WTC11 (cell line): ENCODE measurements at regions not wholly inside any gene's neighbourhood (a gene's known extent, or its start where the extent isn't known, plus 50 kb on each side); places are given as distances from the start of the nearest gene placed in this dataset.

ENCODE experiments used
- ATAC-seq: fragments of 200-7000 bp; cut with Tn5 transposase; 2 replicates; pipeline ENCODE4 v1.10.0; 2021; ENCODE audit warnings: mild to moderate bottlenecking, moderate library complexity
- CTCF ChIA-PET: fragments of 300-600 bp; sonication (Branson Sonifier 250); formaldehyde crosslinking; loops from one replicate; lab custom pipeline; 2021; ENCODE audit warnings: antibody characterized with exemption; lab: Charles Lee
- POLR2A ChIA-PET: fragments of 350-600 bp; sonication (Branson Sonifier 250); formaldehyde crosslinking; loops from one replicate; lab custom pipeline; 2021; ENCODE audit warnings: antibody characterized with exemption; lab: Charles Lee
- DNase-seq: peaks from one replicate; pipeline ENCODE4 v3.0.0; 2021; ENCODE audit warnings: low spot score
- H3K27ac Mint-ChIP-seq: 2 replicates; pipeline ENCODE4 v1.8.0; 2021; ENCODE audit warnings: mixed read lengths
- H3K27me3 Mint-ChIP-seq: 2 replicates; pipeline ENCODE4 v1.8.0; 2021; ENCODE audit warnings: low read depth, mild to moderate bottlenecking, moderate library complexity, mixed read lengths
- H3K36me3 Mint-ChIP-seq: 2 replicates; pipeline ENCODE4 v1.8.0; 2021; ENCODE audit warnings: mixed read lengths
- H3K4me1 Mint-ChIP-seq: 2 replicates; pipeline ENCODE4 v1.8.0; 2022; ENCODE audit warnings: mixed read lengths
- H3K4me3 Mint-ChIP-seq: 2 replicates; pipeline ENCODE4 v1.8.0; 2021; ENCODE audit warnings: mild to moderate bottlenecking, moderate library complexity, mixed read lengths
- H3K9me3 Mint-ChIP-seq: 2 replicates; pipeline ENCODE4 v1.8.0; 2021; ENCODE audit warnings: mixed read lengths
- AFF4 ChIP-seq: sonication (generic); formaldehyde crosslinking; IDR thresholded peaks from 2 replicates; pipeline ENCODE4 v1.8.1; 2023; ENCODE audit warnings: mild to moderate bottlenecking, missing genetic modification reagents, borderline replicate concordance
- ATF1 ChIP-seq: sonication (generic); formaldehyde crosslinking; IDR thresholded peaks from 2 replicates; pipeline ENCODE4 v1.8.1; 2023; ENCODE audit warnings: mild to moderate bottlenecking, moderate library complexity, missing genetic modification reagents
- CTCF ChIP-seq: fragments of 200-600 bp; IDR thresholded peaks from 2 replicates; pipeline ENCODE4 v1.8.0; 2022; ENCODE audit warnings: antibody characterized with exemption
- FOXP1 ChIP-seq: sonication (generic); formaldehyde crosslinking; IDR thresholded peaks from 2 replicates; pipeline ENCODE4 v1.8.0; 2022; ENCODE audit warnings: missing genetic modification reagents, mild to moderate bottlenecking, moderate library complexity, borderline replicate concordance
- FOXP4 ChIP-seq: sonication (generic); formaldehyde crosslinking; IDR thresholded peaks from 2 replicates; pipeline ENCODE4 v1.8.0; 2022; ENCODE audit warnings: mild to moderate bottlenecking, missing genetic modification reagents
- JAZF1 ChIP-seq: fragments of 250-450 bp; sonication (Bioruptor Pico); IDR thresholded peaks from 2 replicates; pipeline ENCODE4 v1.9.0; 2021; ENCODE audit warnings: moderate library complexity, mild to moderate bottlenecking, inconsistent platforms
- MLX ChIP-seq: sonication (generic); formaldehyde crosslinking; IDR thresholded peaks from 2 replicates; pipeline ENCODE4 v1.8.1; 2023; ENCODE audit warnings: mild to moderate bottlenecking, missing genetic modification reagents, moderate library complexity
- NFATC4 ChIP-seq: fragments of 250-450 bp; sonication (Bioruptor Pico); IDR thresholded peaks from 2 replicates; pipeline ENCODE4 v1.9.0; 2021; ENCODE audit warnings: mild to moderate bottlenecking
- OVOL2 ChIP-seq: fragments of 250-450 bp; sonication (Bioruptor Pico); IDR thresholded peaks from 2 replicates; pipeline ENCODE4 v1.9.0; 2021; ENCODE audit warnings: mild to moderate bottlenecking, borderline replicate concordance
- RORB ChIP-seq: fragments of 250-450 bp; sonication (Bioruptor Pico); IDR thresholded peaks from 2 replicates; pipeline ENCODE4 v1.9.0; 2021; ENCODE audit warnings: mild to moderate bottlenecking
- STAT6 ChIP-seq: sonication (generic); formaldehyde crosslinking; conservative IDR thresholded peaks from 2 replicates; pipeline ENCODE4 v1.8.1; 2023; ENCODE audit warnings: mild to moderate bottlenecking, low read depth, missing genetic modification reagents, moderate library complexity
- TCF7 ChIP-seq: sonication (generic); formaldehyde crosslinking; IDR thresholded peaks from 2 replicates; pipeline ENCODE4 v1.8.0; 2022; ENCODE audit warnings: mild to moderate bottlenecking, low read depth, missing genetic modification reagents, moderate library complexity
- ZBTB21 ChIP-seq: sonication (generic); formaldehyde crosslinking; IDR thresholded peaks from 2 replicates; pipeline ENCODE4 v1.8.1; 2023; ENCODE audit warnings: mild to moderate bottlenecking, missing genetic modification reagents, borderline replicate concordance
- ZMAT4 ChIP-seq: fragments of 250-450 bp; sonication (Bioruptor Pico); IDR thresholded peaks from 2 replicates; pipeline ENCODE4 v1.9.0; 2021; ENCODE audit warnings: mild to moderate bottlenecking
- ZNF263 ChIP-seq: sonication (generic); formaldehyde crosslinking; IDR thresholded peaks from 2 replicates; pipeline ENCODE4 v1.8.1; 2022; ENCODE audit warnings: low read depth, mild to moderate bottlenecking, moderate library complexity, missing genetic modification reagents
- ZNF416 ChIP-seq: fragments of 250-450 bp; sonication (Bioruptor Pico); IDR thresholded peaks from 2 replicates; pipeline ENCODE4 v1.9.0; 2021; ENCODE audit warnings: mild to moderate bottlenecking, inconsistent platforms

GRCh38 chr10:83432261-83433045 is 706.9 kb upstream of the GHITM start:
- H3K27ac Mint-ChIP-seq = no peak overlapping the region
- POLR2A ChIA-PET = no interaction called here

More at GRCh38 chr10:83432261-83433045, 706.9 kb upstream of the GHITM start:
- Mint-ChIP-seq H3K4me1 (peaks cover 51% of the 10 kb centered on the region), H3K27me3 (peaks cover 24% of the 10 kb centered on the region), H3K4me3 (no peak overlapping the region), H3K9me3 (peaks cover 39% of the 10 kb centered on the region), H3K36me3 (peaks cover 36% of the 10 kb centered on the region)
- no peak for TF ChIP-seq ZNF263 (CRISPR knock-in tag)
- TF ChIP-seq STAT6 = no peak
- no peak for TF ChIP-seq JAZF1 (CRISPR knock-in tag)
- no peak for TF ChIP-seq ZBTB21 (CRISPR knock-in tag)
- TF ChIP-seq RORB (CRISPR knock-in tag) = no peak
- TF ChIP-seq AFF4 (CRISPR knock-in tag) = no peak
- no peak for TF ChIP-seq FOXP4 (CRISPR knock-in tag)
- TF ChIP-seq ZMAT4 (CRISPR knock-in tag) = no peak
- no peak for TF ChIP-seq CTCF
- TF ChIP-seq MLX = no peak
- no peak for TF ChIP-seq TCF7 (CRISPR knock-in tag)
- TF ChIP-seq ZNF416 (CRISPR knock-in tag) = no peak
- no peak for TF ChIP-seq NFATC4 (CRISPR knock-in tag)
- no peak for TF ChIP-seq OVOL2 (CRISPR knock-in tag)
- TF ChIP-seq ATF1 (CRISPR knock-in tag) = no peak
- TF ChIP-seq FOXP1 = no peak
- ATAC-seq = no peak
- no peak for DNase-seq
- CTCF ChIA-PET = no interaction called here
